ENCODE measurements at regions not wholly inside any gene's neighbourhood (a gene's known extent, or its start where the extent isn't known, plus 50 kb on each side); places are given as distances from the start of the nearest gene placed in this dataset.

GRCh38 chr5:2983583-2984300, 232.3 kb upstream of the IRX2 start:
- no peaks in the 10 kb centered on the region for H3K4me1 Mint-ChIP-seq (ENCODE audit: low read depth)
- H3K27ac Mint-ChIP-seq: no peak overlapping the region
- H3K9me3 Mint-ChIP-seq: peaks cover 34% of the 10 kb centered on the region

GRCh38 chr5:2981652-2982051, 230.2 kb upstream of the IRX2 start:
- H3K4me3 Mint-ChIP-seq: no peak overlapping the region
- H3K4me1 Mint-ChIP-seq (ENCODE audit: low read depth): no peaks in the 10 kb centered on the region
- TF ChIP-seq CTCF (IDR thresholded peaks at IDR 0.05): no peak
- peaks cover 4% of the 10 kb centered on the region; the same call in 1 of the 2 replicates for H3K36me3 Mint-ChIP-seq (ENCODE audit: low read depth)
- DNase-seq: no peak
- H3K27me3 Mint-ChIP-seq (ENCODE audit: insufficient read depth): no peaks in the 10 kb centered on the region
- H3K27ac Mint-ChIP-seq: no peak overlapping the region
- H3K9me3 Mint-ChIP-seq: peaks cover 38% of the 10 kb centered on the region

More at GRCh38 chr5:2983583-2984300, 232.3 kb upstream of the IRX2 start:
- DNase-seq: no peak
- Mint-ChIP-seq H3K27me3 (ENCODE audit: insufficient read depth) (no peaks in the 10 kb centered on the region), H3K4me3 (no peak overlapping the region), H3K36me3 (ENCODE audit: low read depth) (peaks cover 4% of the 10 kb centered on the region; the same call in 1 of the 2 replicates)
- no peak for TF ChIP-seq CTCF (IDR thresholded peaks at IDR 0.05)

- Mint-ChIP-seq H3K4me3 (no peak overlapping the region), H3K27me3 (ENCODE audit: insufficient read depth) (no peaks in the 10 kb centered on the region), H3K27ac (no peak overlapping the region), H3K9me3 (peaks cover 34% of the 10 kb centered on the region), H3K36me3 (ENCODE audit: low read depth) (peaks cover 4% of the 10 kb centered on the region; the same call in 1 of the 2 replicates), H3K4me1 (ENCODE audit: low read depth) (no peaks in the 10 kb centered on the region)
- DNase-seq: no peak
- no peak for TF ChIP-seq CTCF (IDR thresholded peaks at IDR 0.05)
Measured at GRCh38 chr5:2981035-2981434, 229.6 kb upstream of the IRX2 start.

GRCh38 chr5:2960294-2960693, 208.8 kb upstream of the IRX2 start:
- no peak overlapping the region for H3K4me3 Mint-ChIP-seq
- no peaks in the 10 kb centered on the region for H3K27me3 Mint-ChIP-seq (ENCODE audit: insufficient read depth)
- no peaks in the 10 kb centered on the region for H3K4me1 Mint-ChIP-seq (ENCODE audit: low read depth)
- peaks cover 71% of the 10 kb centered on the region for H3K9me3 Mint-ChIP-seq
- no peak overlapping the region for H3K27ac Mint-ChIP-seq
- DNase-seq: no peak
- peaks cover 5% of the 10 kb centered on the region; the same call in 1 of the 2 replicates for H3K36me3 Mint-ChIP-seq (ENCODE audit: low read depth)
- no peak for TF ChIP-seq CTCF (IDR thresholded peaks at IDR 0.05)

GRCh38 chr5:2958976-2959375, 207.5 kb upstream of the IRX2 start:
- H3K4me3 Mint-ChIP-seq: no peak overlapping the region
- peaks cover 66% of the 10 kb centered on the region for H3K9me3 Mint-ChIP-seq
- no peaks in the 10 kb centered on the region for H3K27me3 Mint-ChIP-seq (ENCODE audit: insufficient read depth)
- H3K4me1 Mint-ChIP-seq (ENCODE audit: low read depth): no peaks in the 10 kb centered on the region
- DNase-seq: no peak
- no peaks in the 10 kb centered on the region; the same call in 1 of the 2 replicates for H3K36me3 Mint-ChIP-seq (ENCODE audit: low read depth)
- H3K27ac Mint-ChIP-seq: no peak overlapping the region
- no peak for TF ChIP-seq CTCF (IDR thresholded peaks at IDR 0.05)

All from HFFc6 (cell line).